ENCODE measurements at regions not wholly inside any gene's neighbourhood (a gene's known extent, or its start where the extent isn't known, plus 50 kb on each side); places are given as distances from the start of the nearest gene placed in this dataset.

DNA sequence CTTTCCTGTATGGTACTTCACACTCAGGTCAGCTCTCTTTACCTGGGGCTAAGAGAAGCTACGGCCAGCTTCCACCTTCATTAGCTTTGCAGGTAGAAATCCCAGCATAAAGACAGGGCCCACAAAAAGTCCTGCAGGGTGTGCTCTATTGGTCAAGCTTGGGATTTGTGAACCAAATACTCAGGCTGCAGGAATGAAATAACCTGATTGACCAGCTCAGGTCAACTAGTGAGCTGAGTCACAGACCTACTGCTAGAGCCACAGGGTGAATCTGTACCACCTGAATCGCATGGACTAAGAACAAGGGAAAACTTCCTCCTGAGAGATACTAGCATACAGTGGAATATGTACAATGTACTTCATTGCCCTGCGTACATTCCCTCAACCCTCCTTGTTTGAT, 172.2 kb downstream of the HHIP start:
- no TSS peak for BruUV-seq (replicated peaks)
- ChIA-PET POLR2A (ENCODE audit: low non-redundant PET) (no interaction called here), CTCF (no interaction called here)
- no peak for TF ChIP-seq EZH2 (IDR thresholded peaks at IDR 0.05; ENCODE audit: borderline replicate concordance, low read depth, low read length, poor library complexity, severe bottlenecking)
- TF ChIP-seq, protein P1, sequence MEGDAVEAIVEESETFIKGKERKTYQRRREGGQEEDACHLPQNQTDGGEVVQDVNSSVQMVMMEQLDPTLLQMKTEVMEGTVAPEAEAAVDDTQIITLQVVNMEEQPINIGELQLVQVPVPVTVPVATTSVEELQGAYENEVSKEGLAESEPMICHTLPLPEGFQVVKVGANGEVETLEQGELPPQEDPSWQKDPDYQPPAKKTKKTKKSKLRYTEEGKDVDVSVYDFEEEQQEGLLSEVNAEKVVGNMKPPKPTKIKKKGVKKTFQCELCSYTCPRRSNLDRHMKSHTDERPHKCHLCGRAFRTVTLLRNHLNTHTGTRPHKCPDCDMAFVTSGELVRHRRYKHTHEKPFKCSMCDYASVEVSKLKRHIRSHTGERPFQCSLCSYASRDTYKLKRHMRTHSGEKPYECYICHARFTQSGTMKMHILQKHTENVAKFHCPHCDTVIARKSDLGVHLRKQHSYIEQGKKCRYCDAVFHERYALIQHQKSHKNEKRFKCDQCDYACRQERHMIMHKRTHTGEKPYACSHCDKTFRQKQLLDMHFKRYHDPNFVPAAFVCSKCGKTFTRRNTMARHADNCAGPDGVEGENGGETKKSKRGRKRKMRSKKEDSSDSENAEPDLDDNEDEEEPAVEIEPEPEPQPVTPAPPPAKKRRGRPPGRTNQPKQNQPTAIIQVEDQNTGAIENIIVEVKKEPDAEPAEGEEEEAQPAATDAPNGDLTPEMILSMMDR (conservative IDR thresholded peaks at IDR 0.05; ENCODE audit: low read depth, low read length): no peak
- DNase-seq (ENCODE audit: low spot score): no peak
- no peak overlapping the region for H3K4me3 ChIP-seq (ENCODE audit: low read depth, low read length, poor library complexity, severe bottlenecking)
- H3K9me3 ChIP-seq (ENCODE audit: low read depth, low read length, poor library complexity, severe bottlenecking): no peaks in the 10 kb centered on the region
- no peaks in the 10 kb centered on the region for H3K36me3 ChIP-seq (ENCODE audit: insufficient read depth, low read length, poor library complexity, severe bottlenecking)
- intact Hi-C loops (cut with micrococcal nuclease; ENCODE audit: unreplicated experiment): no loop called here
- no peaks in the 10 kb centered on the region for H3K27me3 ChIP-seq (replicated peaks; ENCODE audit: insufficient read depth, low read depth, low read length, poor library complexity)
- H3K4me1 ChIP-seq (ENCODE audit: insufficient read depth, low read length, poor library complexity, severe bottlenecking): no peaks in the 10 kb centered on the region
- H3K27ac ChIP-seq (ENCODE audit: low read depth, low read length, poor library complexity, severe bottlenecking): no peak overlapping the region

DNA sequence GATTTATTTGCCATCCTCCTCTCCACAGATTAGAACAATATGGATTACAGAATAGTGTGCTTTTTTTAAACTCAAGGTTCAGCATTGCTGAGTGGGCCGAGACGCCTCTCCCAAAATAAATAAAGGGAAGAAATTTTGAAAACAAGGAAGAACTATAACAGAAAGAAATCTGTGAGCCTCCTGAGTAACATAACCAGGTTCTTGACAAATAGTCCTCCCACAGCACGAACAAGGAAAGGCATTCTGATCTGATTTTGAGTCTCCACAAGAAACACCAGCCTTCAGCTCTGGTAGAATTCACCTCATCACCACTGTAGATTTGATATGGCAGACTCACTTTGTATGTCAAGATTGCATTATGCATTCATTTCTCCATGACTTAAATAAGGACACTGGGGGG, 173.6 kb downstream of the HHIP start:
- no TSS peak for BruUV-seq (replicated peaks)
- POLR2A ChIA-PET (ENCODE audit: low non-redundant PET): no interaction called here

DNA sequence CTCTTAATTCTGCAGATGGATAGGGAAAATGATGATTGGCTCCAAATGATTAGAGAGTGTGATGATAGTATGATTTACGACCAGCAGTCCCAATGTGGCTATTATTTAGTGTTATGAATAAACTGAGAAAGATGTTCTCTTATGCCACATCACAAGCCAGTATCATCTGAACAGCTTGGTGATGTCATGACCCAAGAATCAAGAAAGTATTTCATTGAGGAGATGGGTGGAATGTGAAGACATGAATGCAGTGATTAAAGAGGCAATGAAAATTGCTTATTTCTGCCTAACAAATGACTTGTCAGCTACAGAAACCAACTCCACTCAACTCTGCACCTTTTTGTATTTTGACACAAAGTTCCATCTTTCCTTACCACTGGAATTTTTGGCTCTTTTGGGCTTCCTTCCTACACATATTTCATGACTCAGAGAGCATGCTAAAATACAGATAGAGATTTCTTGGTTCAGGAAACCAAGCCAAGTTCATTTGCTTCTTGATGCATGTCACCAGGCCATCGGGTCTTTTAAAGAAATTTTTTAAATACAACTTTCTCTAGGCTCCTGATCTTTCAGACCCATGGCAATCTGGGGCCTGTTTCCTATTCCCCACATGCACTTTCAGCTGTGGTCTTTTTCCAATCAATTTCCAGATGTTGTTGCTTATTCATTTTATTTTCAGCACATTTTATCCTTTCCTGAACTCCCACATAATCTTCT, 174.2 kb downstream of the HHIP start:
- BruUV-seq (replicated peaks): no TSS peak

More for the DNA sequence above, 173.6 kb downstream of the HHIP start:
- intact Hi-C loops (cut with micrococcal nuclease; ENCODE audit: unreplicated experiment): no loop called here
- CTCF ChIA-PET: no interaction called here
- no peak for DNase-seq (ENCODE audit: low spot score)
- Histone ChIP-seq H3K4me1 (ENCODE audit: insufficient read depth, low read length, poor library complexity, severe bottlenecking) (no peaks in the 10 kb centered on the region), H3K4me3 (ENCODE audit: low read depth, low read length, poor library complexity, severe bottlenecking) (no peak overlapping the region), H3K9me3 (ENCODE audit: low read depth, low read length, poor library complexity, severe bottlenecking) (no peaks in the 10 kb centered on the region), H3K27me3 (replicated peaks; ENCODE audit: insufficient read depth, low read depth, low read length, poor library complexity) (no peaks in the 10 kb centered on the region), H3K36me3 (ENCODE audit: insufficient read depth, low read length, poor library complexity, severe bottlenecking) (no peaks in the 10 kb centered on the region), H3K27ac (ENCODE audit: low read depth, low read length, poor library complexity, severe bottlenecking) (no peak overlapping the region)
- no peak for TF ChIP-seq EZH2 (IDR thresholded peaks at IDR 0.05; ENCODE audit: borderline replicate concordance, low read depth, low read length, poor library complexity, severe bottlenecking)
- TF ChIP-seq, protein P1 (conservative IDR thresholded peaks at IDR 0.05; ENCODE audit: low read depth, low read length): no peak

More for the DNA sequence above, 174.2 kb downstream of the HHIP start:
- intact Hi-C loops (cut with micrococcal nuclease; ENCODE audit: unreplicated experiment): no loop called here
- H3K27me3 ChIP-seq (replicated peaks; ENCODE audit: insufficient read depth, low read depth, low read length, poor library complexity): no peaks in the 10 kb centered on the region
- no peaks in the 10 kb centered on the region for H3K4me1 ChIP-seq (ENCODE audit: insufficient read depth, low read length, poor library complexity, severe bottlenecking)
- no peaks in the 10 kb centered on the region for H3K36me3 ChIP-seq (ENCODE audit: insufficient read depth, low read length, poor library complexity, severe bottlenecking)
- no peak for DNase-seq (ENCODE audit: low spot score)
- H3K9me3 ChIP-seq (ENCODE audit: low read depth, low read length, poor library complexity, severe bottlenecking): no peaks in the 10 kb centered on the region
- H3K27ac ChIP-seq (ENCODE audit: low read depth, low read length, poor library complexity, severe bottlenecking): no peak overlapping the region
- POLR2A ChIA-PET (ENCODE audit: low non-redundant PET): no interaction called here
- H3K4me3 ChIP-seq (ENCODE audit: low read depth, low read length, poor library complexity, severe bottlenecking): no peak overlapping the region
- TF ChIP-seq, protein P1 (conservative IDR thresholded peaks at IDR 0.05; ENCODE audit: low read depth, low read length): no peak
- no peak for TF ChIP-seq EZH2 (IDR thresholded peaks at IDR 0.05; ENCODE audit: borderline replicate concordance, low read depth, low read length, poor library complexity, severe bottlenecking)
- CTCF ChIA-PET: no interaction called here

Measured in A673 (cell line).